Panc1 (cell line): ENCODE measurements at regions not wholly inside any gene's neighbourhood (a gene's known extent, or its start where the extent isn't known, plus 50 kb on each side); places are given as distances from the start of the nearest gene placed in this dataset.
"Not testable (repeated sequence)": the region's sequence is repeated elsewhere in the genome, so short reads cannot be mapped to it uniquely, and the experiment has no call there.

Source experiments
- ATAC-seq: fragments of 200-7000 bp; cut with Tn5 transposase; 2 replicates; pipeline ENCODE4 v1.9.1; 2020; ENCODE audit warnings: mild to moderate bottlenecking, moderate library complexity
- BruUV-seq: library from RNA; stranded (reverse); fragments of 400-500 nt; replicated peaks from 2 replicates; lab custom pipeline; 2021; lab: Mats Ljungman, UMichigan
- CTCF ChIA-PET: fragments of 300-600 bp; sonication (Branson Sonifier 250); formaldehyde crosslinking; loops from one replicate; lab custom pipeline; 2022; ENCODE audit warnings: antibody characterized with exemption; lab: Charles Lee
- POLR2A ChIA-PET: fragments of 300-600 bp; sonication (Branson Sonifier 250); formaldehyde crosslinking; loops from one replicate; lab custom pipeline; 2022; ENCODE audit warnings: antibody characterized with exemption; lab: Charles Lee
- DNase-seq: peaks from one replicate; pipeline ENCODE4 v3.0.0-alpha.2; 2010; ENCODE audit warnings: low read depth, low spot score
- H3K27ac ChIP-seq: 2 replicates; pipeline ENCODE4 v1.5.1; 2011; ENCODE audit warnings: mild to moderate bottlenecking, low read length, inconsistent platforms
- H3K27me3 ChIP-seq: fragments of 200-500 bp; sonication (Bioruptor generic); 2 replicates; pipeline ENCODE4 v1.6.0; 2014; ENCODE audit warnings: low read length, inconsistent platforms; ENCODE audit not compliant: control insufficient read depth, insufficient read depth
- H3K36me3 ChIP-seq: fragments of 200-500 bp; sonication (Bioruptor generic); 2 replicates; pipeline ENCODE4 v1.5.1; 2014; ENCODE audit warnings: inconsistent platforms, mild to moderate bottlenecking, low read length, moderate library complexity; ENCODE audit not compliant: control insufficient read depth, insufficient read depth
- H3K4me1 ChIP-seq: 2 replicates; pipeline ENCODE4 v1.5.1; 2011; ENCODE audit warnings: inconsistent platforms, mild to moderate bottlenecking, low read length, moderate library complexity; ENCODE audit not compliant: control insufficient read depth, insufficient read depth
- H3K4me3 ChIP-seq, 2 experiments: 2 replicates each; pipeline ENCODE4 v1.5.1; 2011 to 2012; ENCODE audit warnings: low read depth in 2 of 2, low read length in 2 of 2, mild to moderate bottlenecking in 2 of 2, inconsistent platforms in 1 of 2, moderate library complexity in 1 of 2
- H3K9me3 ChIP-seq: fragments of 200-500 bp; sonication (Bioruptor generic); 2 replicates; pipeline ENCODE4 v1.5.1; 2014; ENCODE audit warnings: low read depth, mild to moderate bottlenecking, inconsistent platforms, low read length, moderate library complexity; ENCODE audit not compliant: control insufficient read depth, insufficient read depth
- CTCF ChIP-seq: fragments of 450-650 bp; IDR thresholded peaks from 2 replicates; pipeline ENCODE4 v1.5.1; 2017; ENCODE audit warnings: mild to moderate bottlenecking
- POLR2AphosphoS5 ChIP-seq: IDR thresholded peaks from 2 replicates; pipeline ENCODE4 v1.6.1; 2012; ENCODE audit warnings: mild to moderate bottlenecking, low read depth, low read length, moderate library complexity
- REST ChIP-seq, 2 experiments: IDR thresholded peaks; 2 replicates each; pipeline ENCODE4 v1.6.1; 2011 to 2012; ENCODE audit warnings: low read depth in 2 of 2, control low read depth in 1 of 2, low read length in 1 of 2, mild to moderate bottlenecking in 1 of 2, moderate library complexity in 1 of 2; ENCODE audit not compliant: insufficient read depth in 1 of 2
- SIN3A ChIP-seq: IDR thresholded peaks from 2 replicates; pipeline ENCODE4 v1.6.1; 2012; ENCODE audit warnings: low read depth, mild to moderate bottlenecking, low read length, moderate library complexity, borderline replicate concordance; ENCODE audit not compliant: insufficient read depth
- TCF7L2 ChIP-seq: IDR thresholded peaks from 2 replicates; pipeline ENCODE4 v1.6.1; 2011; ENCODE audit warnings: mild to moderate bottlenecking, low read depth, low read length, inconsistent platforms
- in situ Hi-C: cut with HindIII; loops from 2 replicates; pipeline ENCODE4 v1.10.0; 2016; ENCODE audit warnings: low sequenced_read_pairs, low pct_unique_long_range_greater_than_20kb
- intact Hi-C: fragments of 100-400 bp; cut with micrococcal nuclease; formaldehyde crosslinking; loops from one replicate; pipeline ENCODE4 v1.10.0; 2022; ENCODE audit not compliant: unreplicated experiment

- H3K27me3 ChIP-seq = no peaks in the 10 kb centered on the region
- no peak overlapping the region for H3K4me3 ChIP-seq
- ChIA-PET POLR2A (no interaction called here), CTCF (no interaction called here)
- ATAC-seq (no peak), DNase-seq (no peak)
- BruUV-seq = no TSS peak
- in situ Hi-C loops = no loop called here
- H3K36me3 ChIP-seq = no peaks in the 10 kb centered on the region
- intact Hi-C loops = no loop called here
- no peaks in the 10 kb centered on the region for H3K9me3 ChIP-seq
- TF ChIP-seq TCF7L2 = no peak
- TF ChIP-seq POLR2AphosphoS5 = no peak
- TF ChIP-seq SIN3A = no peak
- TF ChIP-seq REST (IDR thresholded peaks at IDR 0.05; ENCODE audit: insufficient read depth in 1 of 2, low read depth in 2 of 2, low read length in 1 of 2) = no peak
- TF ChIP-seq CTCF = no peak
- H3K4me1 ChIP-seq = no peaks in the 10 kb centered on the region
- H3K27ac ChIP-seq = no peak overlapping the region
These were observed 84.5 kb upstream of the PCDH20 start for GRCh38 chr13:61500176-61500575.

GRCh38 chr13:61495648-61496047 lies 80.0 kb upstream of the PCDH20 start:
- TF ChIP-seq REST (IDR thresholded peaks at IDR 0.05; ENCODE audit: insufficient read depth in 1 of 2, low read depth in 2 of 2, low read length in 1 of 2) (no peak), TCF7L2 (no peak), POLR2AphosphoS5 (no peak), SIN3A (no peak), CTCF (no peak)
- ChIA-PET CTCF (no interaction called here), POLR2A (no interaction called here)
- H3K4me3 ChIP-seq = no peak overlapping the region
- no peak for DNase-seq
- no peaks in the 10 kb centered on the region for H3K36me3 ChIP-seq
- BruUV-seq = no TSS peak
- in situ Hi-C loops = no loop called here
- H3K4me1 ChIP-seq = no peaks in the 10 kb centered on the region
- no peak for ATAC-seq
- no peaks in the 10 kb centered on the region for H3K9me3 ChIP-seq
- H3K27ac ChIP-seq = no peak overlapping the region
- no peaks in the 10 kb centered on the region for H3K27me3 ChIP-seq
- intact Hi-C loops = no loop called here

- not testable (repeated sequence) for BruUV-seq
These were observed 77.9 kb upstream of the PCDH20 start for GRCh38 chr13:61493556-61493955.

More at GRCh38 chr13:61493556-61493955, 77.9 kb upstream of the PCDH20 start:
- H3K4me1 ChIP-seq, H3K9me3 ChIP-seq, H3K27me3 ChIP-seq, CTCF ChIA-PET, DNase-seq, H3K36me3 ChIP-seq, intact Hi-C loops, ATAC-seq, in situ Hi-C loops, H3K4me3 ChIP-seq, POLR2A ChIA-PET, H3K27ac ChIP-seq: not testable (repeated sequence)
